ENCODE measurements at regions not wholly inside any gene's neighbourhood (a gene's known extent, or its start where the extent isn't known, plus 50 kb on each side); places are given as distances from the start of the nearest gene placed in this dataset.

- DNase-seq: no peak
Measured at GRCh38 chr6:139846538-139847456, 472.3 kb upstream of the CITED2 start.

GRCh38 chr6:139844907-139845306, 470.5 kb upstream of the CITED2 start:
- DNase-seq: no peak

GRCh38 chr6:139841794-139842215, 467.4 kb upstream of the CITED2 start:
- DNase-seq: no peak

GRCh38 chr6:139839506-139840156, 465.2 kb upstream of the CITED2 start:
- no peak for DNase-seq

- DNase-seq: no peak
Measured at GRCh38 chr6:139834232-139834631, 459.8 kb upstream of the CITED2 start.

- DNase-seq: no peak
Measured at GRCh38 chr6:139833592-139833991, 459.1 kb upstream of the CITED2 start.

- no peak for DNase-seq
Measured at GRCh38 chr6:139832493-139833305, 458.3 kb upstream of the CITED2 start.

GRCh38 chr6:139829576-139829975, 455.1 kb upstream of the CITED2 start:
- DNase-seq: no peak

GRCh38 chr6:139828751-139829519, 454.5 kb upstream of the CITED2 start:
- no peak for DNase-seq

GRCh38 chr6:139825935-139826374, 451.5 kb upstream of the CITED2 start:
- no peak for DNase-seq

GRCh38 chr6:139824864-139825263, 450.4 kb upstream of the CITED2 start:
- DNase-seq: no peak

- DNase-seq: no peak
Measured at GRCh38 chr6:139823808-139824126, 449.3 kb upstream of the CITED2 start.

- DNase-seq: no peak
Measured at GRCh38 chr6:139823099-139823807, 448.8 kb upstream of the CITED2 start.

- DNase-seq: no peak
Measured at GRCh38 chr6:139821676-139822223, 447.3 kb upstream of the CITED2 start.

- no peak for DNase-seq
Measured at GRCh38 chr6:139820210-139820609, 445.8 kb upstream of the CITED2 start.

- DNase-seq: no peak
Measured at GRCh38 chr6:139819776-139820175, 445.3 kb upstream of the CITED2 start.

GRCh38 chr6:139812939-139813338, 438.5 kb upstream of the CITED2 start:
- no peak for DNase-seq

- DNase-seq: no peak
Measured at GRCh38 chr6:139801571-139802321, 427.3 kb upstream of the CITED2 start.

- no peak for DNase-seq
Measured at GRCh38 chr6:139800837-139801236, 426.4 kb upstream of the CITED2 start.

GRCh38 chr6:139790527-139790926, 416.1 kb upstream of the CITED2 start:
- no peak for DNase-seq

GRCh38 chr6:139784222-139784769, 409.8 kb upstream of the CITED2 start:
- no peak for DNase-seq
